Heart left ventricle (tissue), 13 donors: ENCODE measurements at regions not wholly inside any gene's neighbourhood (a gene's known extent, or its start where the extent isn't known, plus 50 kb on each side); places are given as distances from the start of the nearest gene placed in this dataset.
"Not testable (repeated sequence)": the region's sequence is repeated elsewhere in the genome, so short reads cannot be mapped to it uniquely, and the experiment has no call there.

Source experiments
- POLR2A ChIP-seq, 2 donors: fragments of 450-650 bp; IDR thresholded peaks; one replicate each; pipeline ENCODE4 v1.6.1; 2017; ENCODE audit warnings: antibody characterized with exemption in 2 of 2, mild to moderate bottlenecking in 2 of 2, moderate library complexity in 2 of 2
- TF ChIP-seq, protein P1 (sequence below), 12 donors: fragments of 200-600 bp; sonication (generic) in 4 of 12; IDR thresholded peaks; one replicate each; pipeline versions ENCODE4 v1.5.0 to v1.8.0; 2018 to 2022; ENCODE audit warnings: antibody characterized with exemption in 12 of 12, mild to moderate bottlenecking in 5 of 12
- donor health status: ischemic (EF 13 %, LVEDD 7.1; RV severe dilation, severe dysfunction).
- donor health status: DM: no; HTN: yes; CAD: no.
- donor health status: DM: no; HTN: no; CAD: no.
- donor health status: ischemic (EF 25% LVEDD 6.9; RV normal size, moderate dysfunction).
- donor health status: ischemic (EF 25% LVEDD 5.7; RV mildly dilated, moderate dysfunction).
- donor health status: ischemic (EF 35%, LVEDD 5.7; RV mildly dilated, moderate dysfunction).
- donor health status: nonischemic (EF 11% LVEDD 7.7; RV severe dilation, severe dysfunction).
- donor health status: DM: yes; HTN: yes; CAD: no.
- donor health status: PGD.
- donor health status: ischemic (EF 29% LVEDD 5.4; RV normal size, mild dysfunction).
- donor health status: nonischemic (EF 23%, LVEDD 6.1; RV moderate dilation, normal function).

GRCh38 chr15:20438255-20438654 lies 103.3 kb downstream of the GOLGA6L6 start:
- TF ChIP-seq, protein P1, sequence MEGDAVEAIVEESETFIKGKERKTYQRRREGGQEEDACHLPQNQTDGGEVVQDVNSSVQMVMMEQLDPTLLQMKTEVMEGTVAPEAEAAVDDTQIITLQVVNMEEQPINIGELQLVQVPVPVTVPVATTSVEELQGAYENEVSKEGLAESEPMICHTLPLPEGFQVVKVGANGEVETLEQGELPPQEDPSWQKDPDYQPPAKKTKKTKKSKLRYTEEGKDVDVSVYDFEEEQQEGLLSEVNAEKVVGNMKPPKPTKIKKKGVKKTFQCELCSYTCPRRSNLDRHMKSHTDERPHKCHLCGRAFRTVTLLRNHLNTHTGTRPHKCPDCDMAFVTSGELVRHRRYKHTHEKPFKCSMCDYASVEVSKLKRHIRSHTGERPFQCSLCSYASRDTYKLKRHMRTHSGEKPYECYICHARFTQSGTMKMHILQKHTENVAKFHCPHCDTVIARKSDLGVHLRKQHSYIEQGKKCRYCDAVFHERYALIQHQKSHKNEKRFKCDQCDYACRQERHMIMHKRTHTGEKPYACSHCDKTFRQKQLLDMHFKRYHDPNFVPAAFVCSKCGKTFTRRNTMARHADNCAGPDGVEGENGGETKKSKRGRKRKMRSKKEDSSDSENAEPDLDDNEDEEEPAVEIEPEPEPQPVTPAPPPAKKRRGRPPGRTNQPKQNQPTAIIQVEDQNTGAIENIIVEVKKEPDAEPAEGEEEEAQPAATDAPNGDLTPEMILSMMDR (IDR thresholded peaks at IDR 0.05) = not testable (repeated sequence)
- not testable (repeated sequence) for TF ChIP-seq POLR2A (IDR thresholded peaks at IDR 0.05)
